Skeletal muscle cell (primary cell): ENCODE measurements at regions not wholly inside any gene's neighbourhood (a gene's known extent, or its start where the extent isn't known, plus 50 kb on each side); places are given as distances from the start of the nearest gene placed in this dataset.

ENCODE experiments used
- DNase-seq: peaks from one replicate; pipeline ENCODE4 v3.0.0-alpha.2; 2010; ENCODE audit warnings: low read depth
- H3K4me3 ChIP-seq: 2 replicates; pipeline ENCODE4 v1.5.1; 2011; ENCODE audit warnings: low read depth, mild to moderate bottlenecking, control low read depth, low read length, moderate library complexity

DNA sequence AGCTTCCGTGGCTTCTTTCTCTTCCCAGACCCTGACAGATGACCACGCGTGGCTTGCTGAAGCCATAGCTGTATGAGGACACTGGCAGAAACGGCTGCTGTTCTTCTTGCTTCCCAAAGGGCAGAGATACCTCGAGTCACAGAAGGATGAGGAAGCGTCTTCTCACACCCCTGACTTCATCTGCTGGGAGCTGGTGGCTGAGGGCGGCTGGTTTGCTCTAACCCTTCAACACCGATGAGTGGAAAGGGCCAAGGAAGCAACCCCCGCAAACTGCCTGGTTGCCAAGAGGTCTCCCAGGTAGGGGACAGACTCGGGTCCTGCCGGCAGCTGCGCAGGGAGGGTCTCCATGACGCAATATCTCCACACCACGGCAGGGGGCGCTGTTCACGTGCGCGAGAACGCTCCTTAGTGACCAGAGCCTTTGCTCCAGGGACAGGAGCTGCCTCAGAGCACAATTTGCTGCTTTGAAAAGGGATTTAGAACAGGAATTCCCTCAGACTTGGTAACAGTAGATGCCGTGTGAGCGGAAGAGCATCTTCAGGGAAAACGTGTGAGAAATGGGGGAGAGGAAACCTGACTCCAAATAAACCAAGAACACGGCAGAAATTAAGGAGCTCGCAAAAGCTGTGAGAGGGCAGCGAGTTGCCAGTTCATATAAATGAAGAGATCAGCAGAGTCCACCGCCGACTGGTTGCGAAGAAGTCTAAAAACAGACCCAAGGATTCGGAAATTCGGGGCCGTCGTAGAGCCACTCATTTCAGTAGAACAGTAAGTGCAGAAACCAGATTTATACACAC is 80.2 kb downstream of the ERMARD start:
- peak; percentile 15 for DNase-seq
- peak overlapping the region; percentile 2 for H3K4me3 ChIP-seq
